Uterus (tissue), 2 donors: ENCODE measurements at regions not wholly inside any gene's neighbourhood (a gene's known extent, or its start where the extent isn't known, plus 50 kb on each side); places are given as distances from the start of the nearest gene placed in this dataset.

Experiments used
- POLR2A ChIP-seq, 2 donors: fragments of 450-650 bp; IDR thresholded peaks; one replicate each; pipeline ENCODE4 v1.6.1; 2016; ENCODE audit warnings: antibody characterized with exemption in 2 of 2, mild to moderate bottlenecking in 1 of 2, moderate library complexity in 1 of 2
- TF ChIP-seq, protein P1 (sequence below), 4 experiments: fragments of 200-600 bp in 2 of 4; fragments of 450-650 bp in 2 of 4; sonication (generic) in 2 of 4; IDR thresholded peaks; one replicate each; pipeline ENCODE4 v1.5.1; 2016 to 2019; ENCODE audit warnings: antibody characterized with exemption in 4 of 4, mild to moderate bottlenecking in 2 of 4, moderate library complexity in 1 of 4

DNA sequence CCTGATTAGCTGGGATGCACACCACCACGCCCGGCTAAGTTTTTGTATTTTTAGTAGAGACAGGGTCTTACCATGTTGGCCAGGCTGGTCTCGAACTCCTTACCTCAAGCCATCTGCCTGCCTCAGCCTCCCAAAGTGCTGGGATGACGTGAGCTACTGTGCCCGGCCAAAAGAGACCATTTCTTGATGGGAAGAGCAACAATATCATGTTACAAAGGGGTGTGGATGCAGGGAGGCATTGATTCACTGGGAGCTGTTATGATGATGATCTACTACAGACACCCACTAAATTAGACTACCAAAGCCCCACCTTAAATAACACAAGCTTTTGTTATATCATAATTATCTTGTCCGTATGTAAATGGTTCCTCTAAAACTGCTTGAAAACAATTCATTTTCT is 81.4 kb upstream of the PSMD7 start:
- TF ChIP-seq POLR2A (IDR thresholded peaks at IDR 0.05), result no peak
- TF ChIP-seq, protein P1, sequence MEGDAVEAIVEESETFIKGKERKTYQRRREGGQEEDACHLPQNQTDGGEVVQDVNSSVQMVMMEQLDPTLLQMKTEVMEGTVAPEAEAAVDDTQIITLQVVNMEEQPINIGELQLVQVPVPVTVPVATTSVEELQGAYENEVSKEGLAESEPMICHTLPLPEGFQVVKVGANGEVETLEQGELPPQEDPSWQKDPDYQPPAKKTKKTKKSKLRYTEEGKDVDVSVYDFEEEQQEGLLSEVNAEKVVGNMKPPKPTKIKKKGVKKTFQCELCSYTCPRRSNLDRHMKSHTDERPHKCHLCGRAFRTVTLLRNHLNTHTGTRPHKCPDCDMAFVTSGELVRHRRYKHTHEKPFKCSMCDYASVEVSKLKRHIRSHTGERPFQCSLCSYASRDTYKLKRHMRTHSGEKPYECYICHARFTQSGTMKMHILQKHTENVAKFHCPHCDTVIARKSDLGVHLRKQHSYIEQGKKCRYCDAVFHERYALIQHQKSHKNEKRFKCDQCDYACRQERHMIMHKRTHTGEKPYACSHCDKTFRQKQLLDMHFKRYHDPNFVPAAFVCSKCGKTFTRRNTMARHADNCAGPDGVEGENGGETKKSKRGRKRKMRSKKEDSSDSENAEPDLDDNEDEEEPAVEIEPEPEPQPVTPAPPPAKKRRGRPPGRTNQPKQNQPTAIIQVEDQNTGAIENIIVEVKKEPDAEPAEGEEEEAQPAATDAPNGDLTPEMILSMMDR (IDR thresholded peaks at IDR 0.05), result no peak
